Hepatic stellate cell (primary cell): ENCODE measurements at regions not wholly inside any gene's neighbourhood (a gene's known extent, or its start where the extent isn't known, plus 50 kb on each side); places are given as distances from the start of the nearest gene placed in this dataset.

Experiments
- DNase-seq: peaks from one replicate; pipeline ENCODE4 v3.0.0; 2011; ENCODE audit warnings: low spot score

DNA sequence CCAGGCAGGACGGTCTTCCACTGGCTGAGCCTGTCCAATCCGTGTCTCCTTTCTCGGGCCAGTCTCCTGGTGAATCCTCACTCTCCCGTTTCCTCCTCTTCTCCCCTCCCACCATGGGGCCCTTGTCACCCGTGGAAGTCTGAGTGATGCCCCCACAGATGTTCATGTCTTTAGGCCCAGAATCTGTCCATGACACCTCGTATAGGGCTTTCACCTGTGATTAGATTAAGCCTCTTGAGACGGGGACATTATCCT is 193.5 kb downstream of the ZFP36L2 start:
- no peak for DNase-seq

- DNase-seq: no peak
Observed at GRCh38 chr2:43032213-43033015, 194.0 kb downstream of the ZFP36L2 start.

GRCh38 chr2:43031471-43032212 is 194.8 kb downstream of the ZFP36L2 start:
- DNase-seq: no peak

- no peak for DNase-seq
Observed at GRCh38 chr2:43030551-43031307, 195.7 kb downstream of the ZFP36L2 start.

DNA sequence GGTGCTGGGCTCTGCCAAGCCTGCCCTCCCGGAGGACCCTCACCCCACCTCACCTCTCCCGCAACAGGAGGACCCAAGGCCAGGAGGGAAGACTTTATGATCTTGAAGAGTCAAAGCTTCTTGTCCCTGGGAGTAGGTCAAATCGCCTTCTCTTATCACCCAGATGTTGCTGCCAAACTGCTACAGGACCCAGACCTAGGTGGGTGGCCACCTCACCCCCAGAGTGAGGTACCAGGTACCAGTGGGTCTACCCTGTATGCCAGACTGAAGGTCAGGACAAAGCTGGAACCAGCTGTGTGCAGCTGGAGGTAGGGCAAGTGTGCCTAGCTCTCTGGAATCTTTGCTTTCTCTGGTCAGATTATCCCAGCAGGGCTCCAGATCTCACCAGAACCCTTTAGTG is 197.2 kb downstream of the ZFP36L2 start:
- no peak for DNase-seq

- no peak for DNase-seq
Observed at GRCh38 chr2:43028188-43028587, 198.2 kb downstream of the ZFP36L2 start.

DNA sequence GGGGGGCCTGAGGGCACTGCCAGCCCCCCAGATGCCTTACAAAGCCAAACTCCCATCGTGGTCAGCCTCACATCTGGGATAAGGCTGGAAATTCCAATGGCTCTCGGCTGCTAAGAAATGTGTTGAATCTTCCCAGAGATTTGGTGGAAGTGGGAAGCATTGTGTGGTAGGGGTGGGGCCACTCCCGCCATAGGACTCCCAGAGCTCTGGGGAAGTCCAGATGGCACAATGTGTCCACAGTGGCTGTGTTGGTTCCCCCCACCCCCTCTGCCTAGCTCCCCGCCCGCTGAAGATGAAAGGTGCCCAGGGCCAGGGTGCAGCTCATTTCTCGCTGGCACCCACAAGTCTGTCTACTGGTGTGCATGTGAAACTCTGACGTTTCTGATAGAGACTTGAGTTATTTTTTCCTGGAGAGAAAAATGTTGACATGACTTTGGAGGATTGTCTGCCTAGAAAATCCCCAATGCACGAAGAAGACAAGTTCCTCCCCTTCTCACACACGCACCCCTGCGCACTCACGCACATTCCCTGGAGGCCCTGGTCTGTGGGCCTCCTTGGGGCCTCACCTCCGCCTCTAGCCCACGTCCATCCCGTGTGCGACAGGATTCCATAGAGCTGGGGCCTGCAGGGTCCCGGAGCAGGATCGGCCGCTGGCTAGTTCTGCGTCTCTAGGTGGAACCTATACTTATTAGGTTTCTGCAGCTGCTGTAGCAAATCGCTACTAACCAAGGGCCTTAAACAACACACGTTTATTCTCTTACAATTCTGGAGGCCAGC is 199.1 kb downstream of the ZFP36L2 start:
- no peak for DNase-seq

DNA sequence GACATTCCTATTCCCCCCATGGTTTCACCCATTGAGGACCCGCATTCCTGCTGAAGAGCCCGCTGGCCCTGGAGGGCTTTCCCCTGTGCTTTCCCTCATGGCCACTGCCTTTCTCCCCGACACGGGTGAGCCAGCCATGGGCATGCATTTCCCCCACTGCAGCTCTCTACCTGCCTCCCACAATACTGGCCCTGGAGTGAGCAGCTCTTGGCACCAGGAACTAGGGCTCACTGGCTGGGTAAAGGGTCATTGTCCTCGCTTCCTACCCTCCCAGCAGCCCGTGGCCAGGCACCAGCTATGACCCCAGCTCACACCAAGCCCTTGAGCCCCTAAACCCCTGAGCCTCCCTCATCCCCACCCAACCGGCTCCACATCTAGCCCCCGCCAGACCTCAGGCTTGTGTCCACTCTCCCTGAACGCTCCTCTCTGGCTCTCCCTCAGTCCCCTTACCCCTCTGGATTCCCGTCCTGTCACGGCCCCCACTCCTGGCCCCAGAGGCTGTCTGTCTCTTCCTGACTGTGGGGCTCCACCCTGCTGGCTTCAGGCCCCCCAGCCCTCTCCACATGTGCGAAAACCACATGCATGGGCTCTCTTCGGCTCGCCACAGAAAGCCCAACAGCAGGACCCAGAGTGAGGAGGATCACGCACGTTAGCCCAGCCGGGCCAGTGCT is 199.8 kb downstream of the ZFP36L2 start:
- DNase-seq: no peak

GRCh38 chr2:43025709-43026295 is 200.6 kb downstream of the ZFP36L2 start:
- no peak for DNase-seq

DNA sequence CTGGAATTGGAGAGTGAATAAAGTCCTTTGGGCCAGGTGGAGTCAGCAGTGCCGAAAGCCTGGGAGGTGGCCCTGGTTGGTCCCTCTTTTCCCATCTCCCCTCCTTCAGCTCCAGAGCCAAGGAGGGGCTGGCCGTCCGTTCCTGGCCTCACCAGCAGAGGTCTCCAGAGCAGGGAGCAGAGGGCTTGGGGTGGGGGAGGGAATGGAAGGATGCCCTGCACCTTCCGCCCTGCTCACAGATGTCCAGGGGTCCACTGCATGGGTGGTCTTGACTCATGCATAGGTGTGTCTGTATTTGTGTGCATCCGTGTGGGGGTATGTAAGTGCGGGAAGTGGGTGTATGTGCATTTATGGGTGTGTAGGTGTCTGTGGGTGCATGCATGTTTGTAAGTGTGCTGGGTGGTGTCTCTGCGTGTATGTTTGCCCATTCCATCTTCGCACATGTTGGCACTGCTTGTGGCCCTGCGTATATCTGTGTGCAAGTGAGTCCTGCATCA is 201.8 kb downstream of the ZFP36L2 start:
- DNase-seq: peak; percentile 80

DNA sequence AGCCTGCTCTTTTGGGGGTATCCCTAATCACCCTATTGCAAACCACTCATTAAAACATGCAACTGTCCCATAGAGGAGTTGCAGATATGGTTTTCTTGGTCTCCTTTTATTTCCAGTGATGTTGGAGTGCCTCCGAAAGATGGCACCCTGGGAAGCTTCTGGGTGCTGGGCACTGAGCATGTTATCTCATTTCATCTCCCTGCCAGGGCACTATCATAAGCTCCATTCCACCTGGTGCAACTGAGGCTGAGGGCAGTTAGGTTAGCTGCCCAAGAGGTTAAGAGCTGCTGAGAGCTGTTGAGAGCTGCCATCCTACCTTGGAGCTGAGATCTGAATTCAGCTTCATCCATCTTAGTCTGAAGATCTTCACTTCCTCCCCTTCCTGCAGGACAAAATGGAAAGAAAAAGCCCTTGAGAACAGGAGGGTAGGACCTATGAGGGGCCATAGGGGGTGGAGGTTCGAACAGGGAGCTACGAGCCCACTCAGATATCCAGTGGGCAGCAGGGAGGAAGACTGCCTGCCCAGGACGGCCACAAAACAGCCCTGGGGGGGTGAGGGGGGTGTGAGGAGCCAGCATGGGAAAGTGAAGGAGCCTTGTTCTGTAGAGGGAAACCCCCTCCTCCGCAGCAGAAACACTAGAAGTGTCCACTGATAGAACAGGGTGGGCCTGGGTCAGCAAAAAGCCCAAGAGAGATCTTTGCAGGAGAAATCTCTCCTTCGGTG is 202.5 kb downstream of the ZFP36L2 start:
- DNase-seq: no peak

DNA sequence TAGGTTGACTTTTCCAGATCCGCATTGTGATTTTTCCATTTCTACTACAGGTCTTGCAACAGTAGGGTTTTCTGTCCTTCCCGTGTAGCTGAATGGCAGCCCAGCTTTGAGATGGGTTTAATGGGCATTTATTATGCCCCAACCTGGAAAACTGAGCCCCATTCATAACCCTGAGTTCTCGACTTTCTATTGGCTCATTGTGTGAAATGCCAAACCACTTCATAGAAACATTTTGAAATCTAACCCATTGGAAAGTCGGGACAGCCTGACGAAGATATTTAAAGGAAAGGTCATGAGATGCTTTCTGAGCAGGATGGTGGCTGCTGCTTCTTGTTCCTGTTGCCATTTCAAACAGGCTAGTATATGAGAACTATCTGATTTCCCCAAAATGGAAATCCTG is 203.5 kb downstream of the ZFP36L2 start:
- DNase-seq: no peak

- no peak for DNase-seq
Observed at GRCh38 chr2:43021791-43022509, 204.5 kb downstream of the ZFP36L2 start.

DNA sequence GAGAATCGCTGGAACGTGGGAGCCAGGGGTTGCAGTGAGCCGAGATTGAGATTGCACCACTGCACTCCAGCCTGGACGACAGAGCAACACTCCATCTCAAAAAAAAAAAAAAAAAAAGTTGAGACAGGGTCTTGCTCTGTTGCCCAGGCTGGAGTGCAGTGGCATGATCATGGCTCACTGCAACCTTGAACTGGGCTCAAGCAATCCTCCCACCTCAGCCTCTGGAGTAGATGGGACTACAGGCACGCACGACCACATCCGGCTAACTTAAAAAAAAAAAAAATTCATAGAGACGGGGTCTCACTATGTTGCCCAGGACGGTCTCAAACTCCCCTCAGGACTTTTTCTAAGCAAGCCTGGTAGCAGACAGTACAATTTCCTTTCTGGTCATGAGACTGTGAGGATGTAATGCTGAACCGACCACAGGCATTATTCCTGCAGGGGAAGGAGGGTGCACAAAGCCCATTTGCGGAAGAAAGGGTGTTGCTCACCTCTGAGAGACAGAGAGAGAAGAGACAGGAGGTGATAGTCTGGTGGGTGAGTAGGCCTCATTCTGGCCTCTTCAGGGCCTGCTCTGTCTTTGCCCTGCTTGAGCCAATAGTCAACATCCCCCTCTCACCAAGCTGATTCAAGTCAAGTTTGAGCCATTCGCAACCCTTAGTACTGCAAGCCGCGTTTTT is 205.3 kb downstream of the ZFP36L2 start:
- no peak for DNase-seq

- DNase-seq: no peak
Observed at GRCh38 chr2:43020296-43020695, 206.1 kb downstream of the ZFP36L2 start.

GRCh38 chr2:43019536-43020183 is 206.7 kb downstream of the ZFP36L2 start:
- no peak for DNase-seq

DNA sequence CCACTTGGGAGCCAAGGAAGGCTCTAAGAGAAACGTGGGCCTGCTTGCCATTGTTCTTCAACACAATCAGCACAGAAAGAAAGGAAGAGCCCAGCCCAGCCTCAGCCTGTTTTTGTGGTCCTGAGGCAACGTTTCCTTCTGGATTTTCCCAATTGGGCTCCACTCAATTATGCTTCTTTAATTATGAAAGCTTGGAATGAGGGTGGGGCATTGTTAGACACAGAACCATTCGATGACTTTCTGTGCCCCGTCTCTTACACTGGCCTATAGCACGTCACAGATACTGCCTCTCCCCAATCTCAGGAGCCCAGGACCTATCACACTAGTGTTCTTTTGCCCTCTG is 207.4 kb downstream of the ZFP36L2 start:
- no peak for DNase-seq

- DNase-seq: peak; percentile 69
Observed at GRCh38 chr2:43018179-43019024, 208.0 kb downstream of the ZFP36L2 start.
